Right lobe of liver (tissue), 4 donors: ENCODE measurements at regions not wholly inside any gene's neighbourhood (a gene's known extent, or its start where the extent isn't known, plus 50 kb on each side); places are given as distances from the start of the nearest gene placed in this dataset.

ENCODE experiments used
- CTCF ChIP-seq, 4 donors: fragments of 200-600 bp in 3 of 4; fragments of 450-650 bp in 1 of 4; IDR thresholded peaks; one replicate each; pipeline versions ENCODE4 v1.5.1 to v1.8.0; 2016 to 2022; ENCODE audit warnings: antibody characterized with exemption in 4 of 4, mild to moderate bottlenecking in 2 of 4
- POLR2A ChIP-seq: fragments of 450-650 bp; IDR thresholded peaks from one replicate; pipeline ENCODE4 v1.6.1; 2017; ENCODE audit warnings: antibody characterized with exemption, mild to moderate bottlenecking
- donor health status: DM: no; HTN: no; CAD: no.
- donor health status: DM: no; HTN: no; CAD: no.
- donor health status: DM: no; HTN: yes; CAD: no.

- TF ChIP-seq CTCF (IDR thresholded peaks at IDR 0.05) (no peak), POLR2A (no peak)
Measured at GRCh38 chr12:33182485-33182884, 257.1 kb downstream of the SYT10 start.
